DND-41 (cell line): ENCODE measurements at regions not wholly inside any gene's neighbourhood (a gene's known extent, or its start where the extent isn't known, plus 50 kb on each side); places are given as distances from the start of the nearest gene placed in this dataset.

ENCODE experiments used
- EZH2 ChIP-seq: IDR thresholded peaks from 3 replicates; pipeline ENCODE4 v1.6.1; 2012; ENCODE audit warnings: borderline replicate concordance, low read depth, mild to moderate bottlenecking, moderate library complexity, low read length, inconsistent platforms; ENCODE audit not compliant: severe bottlenecking
- TF ChIP-seq, protein P1 (sequence below): IDR thresholded peaks from 2 replicates; pipeline ENCODE4 v1.5.1; 2012; ENCODE audit warnings: borderline replicate concordance, low read length, moderate library complexity, mild to moderate bottlenecking; ENCODE audit not compliant: poor library complexity, severe bottlenecking; ENCODE audit errors: extremely low read depth

DNA sequence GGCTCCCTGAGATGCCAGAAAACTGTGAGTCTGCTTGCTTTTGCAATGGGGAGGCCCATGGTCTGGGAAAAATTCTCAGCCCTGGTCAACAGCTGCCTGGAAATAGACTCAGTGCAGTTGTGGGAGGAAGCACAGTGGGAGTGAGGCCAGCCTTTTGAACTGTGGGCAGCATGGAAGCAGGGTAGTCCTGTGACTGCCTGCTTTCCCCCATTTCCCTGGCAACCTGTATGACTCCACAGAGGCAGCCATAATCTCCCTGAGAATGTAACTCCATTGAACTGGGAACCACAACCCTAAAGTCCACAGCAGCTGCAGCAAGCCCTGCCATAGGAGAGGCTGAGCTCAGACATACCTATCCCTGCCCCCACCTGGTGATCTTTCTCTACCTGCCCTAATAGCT is 494.6 kb upstream of the FAT3 start:
- TF ChIP-seq, protein P1, sequence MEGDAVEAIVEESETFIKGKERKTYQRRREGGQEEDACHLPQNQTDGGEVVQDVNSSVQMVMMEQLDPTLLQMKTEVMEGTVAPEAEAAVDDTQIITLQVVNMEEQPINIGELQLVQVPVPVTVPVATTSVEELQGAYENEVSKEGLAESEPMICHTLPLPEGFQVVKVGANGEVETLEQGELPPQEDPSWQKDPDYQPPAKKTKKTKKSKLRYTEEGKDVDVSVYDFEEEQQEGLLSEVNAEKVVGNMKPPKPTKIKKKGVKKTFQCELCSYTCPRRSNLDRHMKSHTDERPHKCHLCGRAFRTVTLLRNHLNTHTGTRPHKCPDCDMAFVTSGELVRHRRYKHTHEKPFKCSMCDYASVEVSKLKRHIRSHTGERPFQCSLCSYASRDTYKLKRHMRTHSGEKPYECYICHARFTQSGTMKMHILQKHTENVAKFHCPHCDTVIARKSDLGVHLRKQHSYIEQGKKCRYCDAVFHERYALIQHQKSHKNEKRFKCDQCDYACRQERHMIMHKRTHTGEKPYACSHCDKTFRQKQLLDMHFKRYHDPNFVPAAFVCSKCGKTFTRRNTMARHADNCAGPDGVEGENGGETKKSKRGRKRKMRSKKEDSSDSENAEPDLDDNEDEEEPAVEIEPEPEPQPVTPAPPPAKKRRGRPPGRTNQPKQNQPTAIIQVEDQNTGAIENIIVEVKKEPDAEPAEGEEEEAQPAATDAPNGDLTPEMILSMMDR, result no peak
- no peak for TF ChIP-seq EZH2
